Colonic mucosa (tissue), 4 donors: ENCODE measurements at regions not wholly inside any gene's neighbourhood (a gene's known extent, or its start where the extent isn't known, plus 50 kb on each side); places are given as distances from the start of the nearest gene placed in this dataset.

Source experiments
- DNase-seq: peaks from one replicate; pipeline ENCODE4 v3.0.0-alpha.2; 2020
- H3K27ac ChIP-seq: fragments of 200-600 bp; one replicate; pipeline ENCODE4 v1.8.0; 2021
- H3K27me3 ChIP-seq: fragments of 200-600 bp; one replicate; pipeline ENCODE4 v1.8.0; 2021
- H3K36me3 ChIP-seq: fragments of 200-600 bp; one replicate; pipeline ENCODE4 v1.8.0; 2021
- H3K4me1 ChIP-seq: fragments of 200-600 bp; one replicate; pipeline ENCODE4 v1.8.0; 2021; ENCODE audit warnings: mild to moderate bottlenecking
- H3K4me3 ChIP-seq: fragments of 200-600 bp; one replicate; pipeline ENCODE4 v1.8.0; 2021
- H3K9ac ChIP-seq, 2 donors: one replicate each; pipeline ENCODE4 v1.7.0; 2013; ENCODE audit warnings: control low read depth in 2 of 2, low read depth in 2 of 2, low read length in 2 of 2
- H3K9me3 ChIP-seq: fragments of 200-600 bp; one replicate; pipeline ENCODE4 v1.8.0; 2021
- CTCF ChIP-seq: fragments of 200-600 bp; IDR thresholded peaks from one replicate; pipeline ENCODE4 v1.8.0; 2022; ENCODE audit warnings: antibody characterized with exemption, mild to moderate bottlenecking
- intact Hi-C: fragments of 100-400 bp; cut with DNase I; formaldehyde crosslinking; loops from one replicate; pipeline ENCODE4 v1.14.1; 2022
- donor health status: healthy.
- donor health status: DM: no; HTN: no; CAD: no.
- donor health status: DM: no; HTN: no; CAD: no.

GRCh38 chr15:69529961-69530633 is 77.5 kb downstream of the RPLP1 start:
- H3K9ac ChIP-seq: no peak overlapping the region
- intact Hi-C loops: no loop called here

GRCh38 chr15:69530991-69531664 is 78.5 kb downstream of the RPLP1 start:
- no peak for TF ChIP-seq CTCF
- no peaks in the 10 kb centered on the region for H3K9me3 ChIP-seq
- H3K36me3 ChIP-seq: no peaks in the 10 kb centered on the region
- no peak overlapping the region for H3K9ac ChIP-seq
- no peak overlapping the region for H3K4me3 ChIP-seq
- intact Hi-C loops: no loop called here
- H3K4me1 ChIP-seq: no peaks in the 10 kb centered on the region
- H3K27ac ChIP-seq: no peak overlapping the region
- no peak for DNase-seq
- no peaks in the 10 kb centered on the region for H3K27me3 ChIP-seq

More at GRCh38 chr15:69529961-69530633, 77.5 kb downstream of the RPLP1 start:
- no peak for TF ChIP-seq CTCF
- no peaks in the 10 kb centered on the region for H3K9me3 ChIP-seq
- no peaks in the 10 kb centered on the region for H3K4me1 ChIP-seq
- H3K27ac ChIP-seq: no peak overlapping the region
- no peak for DNase-seq
- H3K4me3 ChIP-seq: no peak overlapping the region
- no peaks in the 10 kb centered on the region for H3K36me3 ChIP-seq
- H3K27me3 ChIP-seq: no peaks in the 10 kb centered on the region

- intact Hi-C loops: no loop called here
- H3K9ac ChIP-seq: no peak overlapping the region
- H3K27ac ChIP-seq: no peak overlapping the region
- H3K4me1 ChIP-seq: no peaks in the 10 kb centered on the region
- H3K9me3 ChIP-seq: no peaks in the 10 kb centered on the region
- H3K27me3 ChIP-seq: no peaks in the 10 kb centered on the region
- no peak for DNase-seq
- no peaks in the 10 kb centered on the region for H3K36me3 ChIP-seq
- no peak overlapping the region for H3K4me3 ChIP-seq
- TF ChIP-seq CTCF: no peak
These were observed 79.0 kb downstream of the RPLP1 start for GRCh38 chr15:69531665-69532027.

GRCh38 chr15:69532066-69532465 is 79.4 kb downstream of the RPLP1 start:
- no peaks in the 10 kb centered on the region for H3K4me1 ChIP-seq
- no peak overlapping the region for H3K27ac ChIP-seq
- intact Hi-C loops: no loop called here
- no peak for TF ChIP-seq CTCF
- DNase-seq: no peak
- H3K9ac ChIP-seq: no peak overlapping the region
- H3K4me3 ChIP-seq: no peak overlapping the region
- H3K9me3 ChIP-seq: no peaks in the 10 kb centered on the region
- H3K36me3 ChIP-seq: no peaks in the 10 kb centered on the region
- H3K27me3 ChIP-seq: no peaks in the 10 kb centered on the region

DNA sequence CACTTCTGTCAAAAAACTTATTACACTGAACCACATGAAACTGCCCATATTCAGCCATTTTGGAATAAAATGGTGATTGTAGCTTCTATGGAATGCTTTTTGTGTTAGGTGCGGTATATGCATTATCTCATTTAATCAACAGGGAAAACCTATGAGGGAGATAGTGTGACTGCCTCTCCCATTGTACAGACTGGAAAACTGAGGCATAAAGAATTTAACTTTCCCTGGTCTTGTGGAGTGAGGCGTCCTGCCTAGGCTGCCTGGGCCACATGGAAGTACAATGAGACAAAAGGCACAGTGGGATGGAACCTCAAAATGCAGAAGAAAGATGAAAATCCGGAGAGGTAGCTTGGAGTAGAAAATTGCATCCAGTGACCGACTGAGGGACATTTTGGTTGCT is 80.2 kb downstream of the RPLP1 start:
- Histone ChIP-seq H3K9me3 (no peaks in the 10 kb centered on the region), H3K4me1 (no peaks in the 10 kb centered on the region), H3K9ac (no peak overlapping the region), H3K27ac (no peak overlapping the region), H3K27me3 (no peaks in the 10 kb centered on the region), H3K36me3 (no peaks in the 10 kb centered on the region), H3K4me3 (no peak overlapping the region)
- intact Hi-C loops: no loop called here
- DNase-seq: no peak
- no peak for TF ChIP-seq CTCF
